ENCODE measurements at regions not wholly inside any gene's neighbourhood (a gene's known extent, or its start where the extent isn't known, plus 50 kb on each side); places are given as distances from the start of the nearest gene placed in this dataset.

- TF ChIP-seq CTCF (IDR thresholded peaks at IDR 0.05; ENCODE audit: borderline replicate concordance, insufficient read depth, low read depth, low read length), result no peak
- no peak overlapping the region for H3K4me3 ChIP-seq (ENCODE audit: low read depth, low read length)
Observed at GRCh38 chr5:56685503-56686217, 129.7 kb upstream of the MAP3K1 start.

- TF ChIP-seq CTCF (IDR thresholded peaks at IDR 0.05; ENCODE audit: borderline replicate concordance, insufficient read depth, low read depth, low read length), result no peak
- no peak overlapping the region for H3K4me3 ChIP-seq (ENCODE audit: low read depth, low read length)
Observed at GRCh38 chr5:56684159-56684558, 131.2 kb upstream of the MAP3K1 start.

- no peak overlapping the region for H3K4me3 ChIP-seq (ENCODE audit: low read depth, low read length)
- no peak for TF ChIP-seq CTCF (IDR thresholded peaks at IDR 0.05; ENCODE audit: borderline replicate concordance, insufficient read depth, low read depth, low read length)
Observed at GRCh38 chr5:56683733-56684132, 131.6 kb upstream of the MAP3K1 start.

- TF ChIP-seq CTCF (IDR thresholded peaks at IDR 0.05; ENCODE audit: borderline replicate concordance, insufficient read depth, low read depth, low read length), result no peak
- no peak overlapping the region for H3K4me3 ChIP-seq (ENCODE audit: low read depth, low read length)
Observed at GRCh38 chr5:56683281-56683680, 132.1 kb upstream of the MAP3K1 start.

- no peak for TF ChIP-seq CTCF (IDR thresholded peaks at IDR 0.05; ENCODE audit: borderline replicate concordance, insufficient read depth, low read depth, low read length)
- H3K4me3 ChIP-seq (ENCODE audit: low read depth, low read length), result no peak overlapping the region
Observed at GRCh38 chr5:56681346-56681745, 134.0 kb upstream of the MAP3K1 start.

GRCh38 chr5:56680731-56681130 lies 134.6 kb upstream of the MAP3K1 start:
- H3K4me3 ChIP-seq (ENCODE audit: low read depth, low read length), result no peak overlapping the region
- no peak for TF ChIP-seq CTCF (IDR thresholded peaks at IDR 0.05; ENCODE audit: borderline replicate concordance, insufficient read depth, low read depth, low read length)

- no peak overlapping the region for H3K4me3 ChIP-seq (ENCODE audit: low read depth, low read length)
- TF ChIP-seq CTCF (IDR thresholded peaks at IDR 0.05; ENCODE audit: borderline replicate concordance, insufficient read depth, low read depth, low read length), result no peak
Observed at GRCh38 chr5:56677690-56678305, 137.6 kb upstream of the MAP3K1 start.

All from GM12875 (cell line).